ENCODE measurements at regions not wholly inside any gene's neighbourhood (a gene's known extent, or its start where the extent isn't known, plus 50 kb on each side); places are given as distances from the start of the nearest gene placed in this dataset.

DNA sequence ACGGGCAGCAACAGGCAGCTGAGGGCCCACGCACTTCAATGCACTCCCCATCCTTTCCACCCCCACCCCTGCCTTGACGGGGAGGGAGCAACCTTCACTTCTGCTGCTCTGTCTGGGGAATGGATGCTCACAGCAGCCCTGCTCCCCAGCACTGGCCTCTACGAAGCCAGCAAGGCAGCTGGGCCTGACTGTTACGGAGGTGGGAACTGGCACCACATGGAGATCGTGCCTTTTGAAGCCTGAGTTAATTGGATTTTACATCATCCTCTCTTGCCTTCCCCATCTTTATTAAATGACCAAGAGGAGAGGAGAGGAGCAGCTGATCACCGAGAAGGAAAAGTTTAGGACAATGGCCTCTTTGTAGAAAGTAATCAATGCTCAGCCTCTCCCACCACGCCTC is 187.0 kb upstream of the RPL38 start:
- H3K4me1 ChIP-seq (ENCODE audit: insufficient read depth, low read length, severe bottlenecking) = no peaks in the 10 kb centered on the region
- H3K9me2 ChIP-seq (ENCODE audit: low read depth, low read length) = no peaks in the 10 kb centered on the region
- no peak overlapping the region for H3K27ac ChIP-seq (ENCODE audit: low read depth, low read length, poor library complexity, severe bottlenecking)
- no peak overlapping the region for H3K9ac ChIP-seq (ENCODE audit: low read length)
- no peaks in the 10 kb centered on the region for H4K20me1 ChIP-seq (ENCODE audit: insufficient read depth, low read length)
- H3K4me2 ChIP-seq (ENCODE audit: low read length) = no peak overlapping the region
- no peak for TF ChIP-seq EZH2 (IDR thresholded peaks at IDR 0.05; ENCODE audit: borderline replicate concordance, low read length)
- TF ChIP-seq, protein P1, sequence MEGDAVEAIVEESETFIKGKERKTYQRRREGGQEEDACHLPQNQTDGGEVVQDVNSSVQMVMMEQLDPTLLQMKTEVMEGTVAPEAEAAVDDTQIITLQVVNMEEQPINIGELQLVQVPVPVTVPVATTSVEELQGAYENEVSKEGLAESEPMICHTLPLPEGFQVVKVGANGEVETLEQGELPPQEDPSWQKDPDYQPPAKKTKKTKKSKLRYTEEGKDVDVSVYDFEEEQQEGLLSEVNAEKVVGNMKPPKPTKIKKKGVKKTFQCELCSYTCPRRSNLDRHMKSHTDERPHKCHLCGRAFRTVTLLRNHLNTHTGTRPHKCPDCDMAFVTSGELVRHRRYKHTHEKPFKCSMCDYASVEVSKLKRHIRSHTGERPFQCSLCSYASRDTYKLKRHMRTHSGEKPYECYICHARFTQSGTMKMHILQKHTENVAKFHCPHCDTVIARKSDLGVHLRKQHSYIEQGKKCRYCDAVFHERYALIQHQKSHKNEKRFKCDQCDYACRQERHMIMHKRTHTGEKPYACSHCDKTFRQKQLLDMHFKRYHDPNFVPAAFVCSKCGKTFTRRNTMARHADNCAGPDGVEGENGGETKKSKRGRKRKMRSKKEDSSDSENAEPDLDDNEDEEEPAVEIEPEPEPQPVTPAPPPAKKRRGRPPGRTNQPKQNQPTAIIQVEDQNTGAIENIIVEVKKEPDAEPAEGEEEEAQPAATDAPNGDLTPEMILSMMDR (IDR thresholded peaks at IDR 0.05; ENCODE audit: low read length) = no peak
- no peaks in the 10 kb centered on the region for H3F3A ChIP-seq (ENCODE audit: insufficient read depth, low read length)
- no peaks in the 10 kb centered on the region for H3K9me3 ChIP-seq (ENCODE audit: low read length)
- no peak overlapping the region for H2AFZ ChIP-seq (ENCODE audit: low read length)
- peaks cover 3% of the 10 kb centered on the region; the same call in 1 of the 2 replicates for H3K27me3 ChIP-seq (ENCODE audit: insufficient read depth, low read length)
- H3K36me3 ChIP-seq (ENCODE audit: insufficient read depth, low read length) = no peaks in the 10 kb centered on the region
- no peaks in the 10 kb centered on the region for H3K79me2 ChIP-seq (ENCODE audit: insufficient read depth, low read length)
- H3K4me3 ChIP-seq (ENCODE audit: low read depth, low read length, poor library complexity, severe bottlenecking) = no peak overlapping the region

DNA sequence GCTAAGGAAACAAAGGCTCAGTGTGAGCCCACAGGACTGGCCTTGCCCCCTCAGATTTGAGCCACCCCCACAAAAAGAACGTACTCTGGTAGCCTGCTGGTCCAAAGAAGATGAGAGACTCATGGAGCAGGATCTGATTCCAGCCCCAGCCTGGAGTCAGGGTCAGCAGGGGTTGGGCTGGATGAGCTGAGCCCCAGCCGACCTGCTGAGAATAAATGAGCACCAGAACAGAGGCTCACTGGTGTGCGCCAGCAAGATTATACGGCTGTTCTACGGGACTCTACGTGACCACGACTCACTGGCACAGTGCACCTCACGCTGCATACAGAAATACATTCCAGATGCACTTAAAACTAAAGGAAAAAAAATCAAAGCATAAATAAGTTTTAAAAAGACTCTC is 186.0 kb upstream of the RPL38 start:
- no peaks in the 10 kb centered on the region for H4K20me1 ChIP-seq (ENCODE audit: insufficient read depth, low read length)
- H3K9me3 ChIP-seq (ENCODE audit: low read length) = no peaks in the 10 kb centered on the region
- no peak overlapping the region for H3K9ac ChIP-seq (ENCODE audit: low read length)
- no peak overlapping the region for H3K4me3 ChIP-seq (ENCODE audit: low read depth, low read length, poor library complexity, severe bottlenecking)
- no peak overlapping the region for H3K27ac ChIP-seq (ENCODE audit: low read depth, low read length, poor library complexity, severe bottlenecking)
- H3K4me2 ChIP-seq (ENCODE audit: low read length) = no peak overlapping the region
- H3K9me2 ChIP-seq (ENCODE audit: low read depth, low read length) = no peaks in the 10 kb centered on the region
- TF ChIP-seq, protein P1 (IDR thresholded peaks at IDR 0.05; ENCODE audit: low read length) = no peak
- TF ChIP-seq EZH2 (IDR thresholded peaks at IDR 0.05; ENCODE audit: borderline replicate concordance, low read length) = no peak
- H2AFZ ChIP-seq (ENCODE audit: low read length) = no peak overlapping the region
- H3K36me3 ChIP-seq (ENCODE audit: insufficient read depth, low read length) = no peaks in the 10 kb centered on the region
- H3K27me3 ChIP-seq (ENCODE audit: insufficient read depth, low read length) = peaks cover 3% of the 10 kb centered on the region; the same call in 1 of the 2 replicates
- no peaks in the 10 kb centered on the region for H3K79me2 ChIP-seq (ENCODE audit: insufficient read depth, low read length)
- H3K4me1 ChIP-seq (ENCODE audit: insufficient read depth, low read length, severe bottlenecking) = no peaks in the 10 kb centered on the region
- H3F3A ChIP-seq (ENCODE audit: insufficient read depth, low read length) = no peaks in the 10 kb centered on the region

DNA sequence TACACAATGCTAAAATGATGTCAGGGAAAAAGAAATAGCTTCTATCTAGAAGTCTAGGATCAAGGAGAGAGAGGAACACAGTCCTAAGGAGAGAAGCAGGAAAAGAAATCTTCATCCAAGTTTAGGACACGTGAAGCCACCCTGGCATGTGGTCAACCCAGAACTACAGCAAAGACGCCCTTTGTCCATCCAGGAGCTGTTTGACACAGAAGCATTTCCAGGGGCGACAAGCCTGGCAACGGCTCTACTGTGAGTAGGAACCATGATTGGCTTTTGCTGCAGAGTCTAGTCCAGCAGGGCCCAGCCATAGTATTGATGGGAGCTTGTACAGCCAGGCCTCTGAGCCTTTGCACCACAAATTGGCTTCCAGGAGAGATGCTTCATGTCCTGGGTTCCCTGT is 185.4 kb upstream of the RPL38 start:
- no peak overlapping the region for H3K27ac ChIP-seq (ENCODE audit: low read depth, low read length, poor library complexity, severe bottlenecking)
- H3K27me3 ChIP-seq (ENCODE audit: insufficient read depth, low read length) = peaks cover 3% of the 10 kb centered on the region; the same call in 1 of the 2 replicates
- no peaks in the 10 kb centered on the region for H4K20me1 ChIP-seq (ENCODE audit: insufficient read depth, low read length)
- H3K4me1 ChIP-seq (ENCODE audit: insufficient read depth, low read length, severe bottlenecking) = no peaks in the 10 kb centered on the region
- no peaks in the 10 kb centered on the region for H3K36me3 ChIP-seq (ENCODE audit: insufficient read depth, low read length)
- H3K79me2 ChIP-seq (ENCODE audit: insufficient read depth, low read length) = no peaks in the 10 kb centered on the region
- H3F3A ChIP-seq (ENCODE audit: insufficient read depth, low read length) = no peaks in the 10 kb centered on the region
- no peak overlapping the region for H3K4me3 ChIP-seq (ENCODE audit: low read depth, low read length, poor library complexity, severe bottlenecking)
- no peak overlapping the region for H3K9ac ChIP-seq (ENCODE audit: low read length)
- no peaks in the 10 kb centered on the region for H3K9me3 ChIP-seq (ENCODE audit: low read length)
- TF ChIP-seq, protein P1 (IDR thresholded peaks at IDR 0.05; ENCODE audit: low read length) = no peak
- TF ChIP-seq EZH2 (IDR thresholded peaks at IDR 0.05; ENCODE audit: borderline replicate concordance, low read length) = no peak
- no peak overlapping the region for H3K4me2 ChIP-seq (ENCODE audit: low read length)
- no peak overlapping the region for H2AFZ ChIP-seq (ENCODE audit: low read length)
- H3K9me2 ChIP-seq (ENCODE audit: low read depth, low read length) = no peaks in the 10 kb centered on the region

Measured in OCI-LY1 (cell line).